CD4-positive, alpha-beta T cell (primary cell): ENCODE measurements at regions not wholly inside any gene's neighbourhood (a gene's known extent, or its start where the extent isn't known, plus 50 kb on each side); places are given as distances from the start of the nearest gene placed in this dataset.

Experiments used
- ATAC-seq: fragments of 200-7000 bp; cut with Tn5 transposase; one replicate; pipeline ENCODE4 v1.10.0; 2022; ENCODE audit warnings: mild to moderate bottlenecking; ENCODE audit not compliant: poor library complexity
- CTCF ChIA-PET: fragments of 350-600 bp; sonication (Branson Sonifier 250); formaldehyde crosslinking; loops from one replicate; lab custom pipeline; 2021; ENCODE audit warnings: antibody characterized with exemption, inconsistent platforms; lab: Charles Lee
- POLR2A ChIA-PET: fragments of 350-600 bp; sonication (Branson Sonifier 250); formaldehyde crosslinking; loops from one replicate; lab custom pipeline; 2021; ENCODE audit warnings: antibody characterized with exemption, inconsistent platforms; lab: Charles Lee
- DNase-seq, 14 experiments: peaks; one replicate each; pipeline ENCODE4 v3.0.0-alpha.2; 2013 to 2020; ENCODE audit warnings: mixed read lengths in 2 of 14
- H3K27ac ChIP-seq, 2 donors: one replicate each; pipeline versions ENCODE4 v1.5.1 to v1.7.0; 2013; ENCODE audit warnings: low read length in 2 of 2, low read depth in 1 of 2, mild to moderate bottlenecking in 1 of 2
- H3K27me3 ChIP-seq, 2 experiments: 1 replicate in 1 of 2; 2 replicates in 1 of 2; pipeline versions ENCODE4 v1.6.1 to v1.7.0; 2013; ENCODE audit warnings: low read length in 2 of 2, control low read depth in 1 of 2, mild to moderate bottlenecking in 1 of 2, moderate library complexity in 1 of 2; ENCODE audit not compliant: insufficient read depth in 2 of 2, control insufficient read depth in 1 of 2
- H3K36me3 ChIP-seq: one replicate; pipeline ENCODE4 v1.6.1; 2013; ENCODE audit warnings: low read length, control low read depth; ENCODE audit not compliant: insufficient read depth
- H3K4me1 ChIP-seq: one replicate; pipeline ENCODE4 v1.6.1; 2013; ENCODE audit warnings: low read length, control low read depth; ENCODE audit not compliant: insufficient read depth
- H3K4me3 ChIP-seq: one replicate; pipeline ENCODE4 v1.5.1; 2013; ENCODE audit warnings: mild to moderate bottlenecking, low read length, moderate library complexity
- H3K9me3 ChIP-seq, 2 experiments: 1 replicate in 1 of 2; 2 replicates in 1 of 2; pipeline versions ENCODE4 v1.6.1 to v1.7.0; 2013; ENCODE audit warnings: low read length in 2 of 2, mild to moderate bottlenecking in 2 of 2, control low read depth in 1 of 2, moderate library complexity in 1 of 2; ENCODE audit not compliant: control insufficient read depth in 1 of 2, insufficient read depth in 1 of 2
- H3K27ac Mint-ChIP-seq: one replicate; pipeline ENCODE4 v1.8.0; 2020; ENCODE audit warnings: mixed read lengths
- H3K27me3 Mint-ChIP-seq: one replicate; pipeline ENCODE4 v1.8.0; 2021; ENCODE audit warnings: mixed read lengths
- H3K36me3 Mint-ChIP-seq: one replicate; pipeline ENCODE4 v1.8.0; 2021; ENCODE audit warnings: low read depth, mixed read lengths
- H3K4me1 Mint-ChIP-seq: one replicate; pipeline ENCODE4 v1.8.0; 2021; ENCODE audit warnings: low read depth, mixed read lengths
- H3K4me3 Mint-ChIP-seq: one replicate; pipeline ENCODE4 v1.8.0; 2020; ENCODE audit warnings: mild to moderate bottlenecking, mixed read lengths
- H3K9me3 Mint-ChIP-seq: one replicate; pipeline ENCODE4 v1.8.0; 2020; ENCODE audit warnings: mixed read lengths
- CTCF ChIP-seq: fragments of 200-600 bp; IDR thresholded peaks from one replicate; pipeline ENCODE4 v1.8.0; 2022; ENCODE audit warnings: antibody characterized with exemption, mild to moderate bottlenecking
- intact Hi-C, 2 experiments: fragments of 100-400 bp; cut with DNase I in 1 of 2; cut with micrococcal nuclease in 1 of 2; formaldehyde crosslinking; loops; one replicate each; pipeline versions ENCODE4 v1.15.1 to v1.9.0; 2023 to 2025; cut with DNase I, micrococcal nuclease

GRCh38 chr4:181438641-181439040, 804.6 kb upstream of the TENM3 start:
- Mint-ChIP-seq H3K36me3 (no peaks in the 10 kb centered on the region), H3K4me1 (no peaks in the 10 kb centered on the region), H3K9me3 (peaks cover 5% of the 10 kb centered on the region), H3K4me3 (no peak overlapping the region), H3K27ac (no peak overlapping the region), H3K27me3 (no peaks in the 10 kb centered on the region)
- Histone ChIP-seq H3K4me1 (no peaks in the 10 kb centered on the region), H3K9me3 (no peaks in the 10 kb centered on the region), H3K27me3 (no peaks in the 10 kb centered on the region), H3K4me3 (no peak overlapping the region), H3K27ac (no peak overlapping the region), H3K36me3 (no peaks in the 10 kb centered on the region)
- ATAC-seq (no peak), DNase-seq (no peak)
- intact Hi-C loops, result no loop called here
- POLR2A ChIA-PET, result no interaction called here
- CTCF ChIA-PET, result no interaction called here
- TF ChIP-seq CTCF, result no peak

- TF ChIP-seq CTCF, result no peak
- ChIA-PET POLR2A (no interaction called here), CTCF (no interaction called here)
- Histone ChIP-seq H3K4me3 (no peak overlapping the region), H3K27ac (no peak overlapping the region), H3K9me3 (peaks cover 0 to 10% of the 10 kb centered on the region in 2 experiments), H3K4me1 (no peaks in the 10 kb centered on the region), H3K27me3 (no peaks in the 10 kb centered on the region), H3K36me3 (no peaks in the 10 kb centered on the region)
- DNase-seq (no peak), ATAC-seq (no peak)
- Mint-ChIP-seq H3K4me1 (no peaks in the 10 kb centered on the region), H3K9me3 (peaks cover 3% of the 10 kb centered on the region), H3K4me3 (no peak overlapping the region), H3K36me3 (no peaks in the 10 kb centered on the region), H3K27me3 (no peaks in the 10 kb centered on the region), H3K27ac (no peak overlapping the region)
- intact Hi-C loops, result no loop called here
These were observed 800.2 kb upstream of the TENM3 start for GRCh38 chr4:181443021-181443420.

GRCh38 chr4:181465826-181466225, 777.4 kb upstream of the TENM3 start:
- Histone ChIP-seq H3K27me3 (no peaks in the 10 kb centered on the region), H3K4me3 (no peak overlapping the region), H3K4me1 (no peaks in the 10 kb centered on the region), H3K9me3 (peaks cover 0 to 8% of the 10 kb centered on the region in 2 experiments), H3K36me3 (no peaks in the 10 kb centered on the region), H3K27ac (no peak overlapping the region)
- Mint-ChIP-seq H3K4me3 (no peak overlapping the region), H3K36me3 (no peaks in the 10 kb centered on the region), H3K4me1 (no peaks in the 10 kb centered on the region), H3K9me3 (peaks cover 5% of the 10 kb centered on the region), H3K27me3 (no peaks in the 10 kb centered on the region), H3K27ac (no peak overlapping the region)
- ChIA-PET POLR2A (no interaction called here), CTCF (no interaction called here)
- intact Hi-C loops, result no loop called here
- ATAC-seq (no peak), DNase-seq (no peak)
- TF ChIP-seq CTCF, result no peak
